CD4-positive, alpha-beta T cell treated with Interleukin-21 for 1 hour (primary cell): ENCODE measurements at regions not wholly inside any gene's neighbourhood (a gene's known extent, or its start where the extent isn't known, plus 50 kb on each side); places are given as distances from the start of the nearest gene placed in this dataset.
"Not testable (repeated sequence)": the region's sequence is repeated elsewhere in the genome, so short reads cannot be mapped to it uniquely, and the experiment has no call there.

Source experiments
- DNase-seq: peaks from one replicate; pipeline ENCODE4 v3.0.0-alpha.2; 2020

GRCh38 chr4:77451530-77451929 lies 154.1 kb upstream of the CXCL13 start:
- no peak for DNase-seq

GRCh38 chr4:77452117-77452516 lies 153.5 kb upstream of the CXCL13 start:
- DNase-seq, result not testable (repeated sequence)

GRCh38 chr4:77453911-77454310 lies 151.7 kb upstream of the CXCL13 start:
- DNase-seq, result no peak

GRCh38 chr4:77454858-77455257 lies 150.8 kb upstream of the CXCL13 start:
- no peak for DNase-seq

- not testable (repeated sequence) for DNase-seq
Observed at GRCh38 chr4:77464100-77464499, 141.5 kb upstream of the CXCL13 start.

- no peak for DNase-seq
Observed at GRCh38 chr4:77465271-77465670, 140.3 kb upstream of the CXCL13 start.

GRCh38 chr4:77466430-77466829 lies 139.2 kb upstream of the CXCL13 start:
- no peak for DNase-seq

GRCh38 chr4:77471821-77472495 lies 133.7 kb upstream of the CXCL13 start:
- no peak for DNase-seq

GRCh38 chr4:77473509-77473908 lies 132.1 kb upstream of the CXCL13 start:
- DNase-seq, result no peak

- no peak for DNase-seq
Observed at GRCh38 chr4:77481856-77482255, 123.8 kb upstream of the CXCL13 start.

GRCh38 chr4:77488882-77489281 lies 116.7 kb upstream of the CXCL13 start:
- DNase-seq, result no peak

GRCh38 chr4:77493120-77493752 lies 112.4 kb upstream of the CXCL13 start:
- no peak for DNase-seq

- no peak for DNase-seq
Observed at GRCh38 chr4:77493829-77494551, 111.6 kb upstream of the CXCL13 start.

GRCh38 chr4:77496457-77496856 lies 109.2 kb upstream of the CXCL13 start:
- DNase-seq, result no peak

- no peak for DNase-seq
Observed at GRCh38 chr4:77500801-77501200, 104.8 kb upstream of the CXCL13 start.

GRCh38 chr4:77501240-77501639 lies 104.4 kb upstream of the CXCL13 start:
- no peak for DNase-seq

GRCh38 chr4:77501851-77502250 lies 103.8 kb upstream of the CXCL13 start:
- no peak for DNase-seq

GRCh38 chr4:77504407-77504806 lies 101.2 kb upstream of the CXCL13 start:
- DNase-seq, result no peak

- DNase-seq, result no peak
Observed at GRCh38 chr4:77505275-77505957, 100.2 kb upstream of the CXCL13 start.

GRCh38 chr4:77505958-77506319 lies 99.7 kb upstream of the CXCL13 start:
- no peak for DNase-seq

GRCh38 chr4:77510367-77510766 lies 95.3 kb upstream of the CXCL13 start:
- no peak for DNase-seq

- no peak for DNase-seq
Observed at GRCh38 chr4:77525538-77525937, 80.1 kb upstream of the CXCL13 start.

GRCh38 chr4:77527900-77528299 lies 77.7 kb upstream of the CXCL13 start:
- not testable (repeated sequence) for DNase-seq

GRCh38 chr4:77538144-77538543 lies 67.5 kb upstream of the CXCL13 start:
- DNase-seq, result no peak
